HG02571 (cell line): ENCODE measurements at regions not wholly inside any gene's neighbourhood (a gene's known extent, or its start where the extent isn't known, plus 50 kb on each side); places are given as distances from the start of the nearest gene placed in this dataset.

Source experiments
- ATAC-seq: cut with Tn5 transposase; IDR thresholded peaks from one replicate; pipeline ENCODE4 v1.9.1; 2021; ENCODE audit warnings: mild to moderate bottlenecking, moderate library complexity; ENCODE audit not compliant: unreplicated experiment

DNA sequence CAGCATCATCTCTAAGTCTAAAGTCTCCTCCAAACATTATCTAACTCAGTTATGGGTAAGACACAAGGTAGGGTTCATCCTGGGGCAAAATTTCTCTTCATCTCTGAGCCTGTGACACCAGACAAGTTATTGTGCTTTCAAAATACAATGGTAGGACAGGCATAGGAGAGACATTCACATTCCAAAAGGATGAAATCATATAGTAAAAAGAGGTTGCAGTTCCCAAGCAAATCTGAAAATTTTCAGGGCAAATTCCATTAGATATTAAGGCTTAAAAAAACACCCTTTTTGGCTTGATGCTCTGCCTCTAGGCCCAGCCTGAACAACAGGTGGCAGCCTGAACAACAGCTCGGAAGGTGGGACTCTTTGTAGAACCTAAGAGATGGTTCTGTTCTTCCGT is 448.3 kb upstream of the SLIT2 start:
- ATAC-seq, result no peak

DNA sequence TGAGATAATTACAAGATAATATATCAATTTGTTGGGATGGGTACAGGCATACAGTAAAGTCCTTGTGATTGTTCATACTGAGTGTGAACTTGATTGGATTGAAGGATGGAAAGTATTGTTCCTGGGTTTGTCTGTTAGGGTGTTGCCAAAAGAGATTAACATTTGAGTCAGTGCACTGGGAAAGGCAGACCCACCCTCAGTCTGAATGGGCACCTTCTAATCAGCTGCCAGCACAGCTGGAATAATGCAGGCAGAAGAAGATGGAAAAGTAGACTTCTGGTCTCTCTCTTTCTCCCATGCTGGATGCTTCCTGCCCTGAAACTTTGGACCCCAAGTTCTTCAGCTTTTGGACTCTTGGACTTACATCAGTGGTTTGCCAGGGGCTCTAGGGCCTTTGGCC is 457.9 kb upstream of the SLIT2 start:
- no peak for ATAC-seq

DNA sequence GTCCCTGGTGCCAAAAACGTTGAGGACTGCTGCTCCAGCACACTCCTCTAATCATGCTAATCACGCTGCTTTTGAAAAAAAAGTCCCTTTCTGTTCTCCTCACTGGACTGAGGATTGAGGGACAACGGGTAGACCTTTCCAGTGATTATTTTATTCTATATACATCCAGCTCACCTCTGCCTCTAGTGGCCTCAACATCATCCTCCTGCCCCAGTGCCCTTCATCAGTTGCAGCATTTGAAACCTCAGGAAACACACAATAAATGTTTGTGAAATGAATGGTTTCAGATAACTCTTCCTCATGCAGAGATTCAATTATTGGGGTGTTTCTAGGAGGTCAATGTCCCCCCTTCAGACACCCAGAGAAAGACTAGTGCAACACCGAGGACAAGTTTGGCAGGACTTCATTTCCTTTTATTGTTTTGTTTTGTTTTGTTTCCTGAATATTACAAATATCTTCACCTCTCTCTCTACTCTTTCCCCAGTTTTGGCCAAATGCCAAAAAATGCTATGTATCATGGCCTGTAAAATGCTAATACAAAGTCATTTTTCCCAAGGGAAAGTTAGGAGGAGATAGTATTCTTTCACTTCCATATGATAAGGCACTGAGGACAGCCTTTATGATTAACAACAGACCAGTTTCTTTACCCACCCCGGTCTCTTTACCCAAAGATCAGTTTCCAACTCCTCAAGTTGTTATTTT is 460.1 kb upstream of the SLIT2 start:
- no peak for ATAC-seq

GRCh38 chr4:19786616-19787015 is 465.1 kb upstream of the SLIT2 start:
- no peak for ATAC-seq

DNA sequence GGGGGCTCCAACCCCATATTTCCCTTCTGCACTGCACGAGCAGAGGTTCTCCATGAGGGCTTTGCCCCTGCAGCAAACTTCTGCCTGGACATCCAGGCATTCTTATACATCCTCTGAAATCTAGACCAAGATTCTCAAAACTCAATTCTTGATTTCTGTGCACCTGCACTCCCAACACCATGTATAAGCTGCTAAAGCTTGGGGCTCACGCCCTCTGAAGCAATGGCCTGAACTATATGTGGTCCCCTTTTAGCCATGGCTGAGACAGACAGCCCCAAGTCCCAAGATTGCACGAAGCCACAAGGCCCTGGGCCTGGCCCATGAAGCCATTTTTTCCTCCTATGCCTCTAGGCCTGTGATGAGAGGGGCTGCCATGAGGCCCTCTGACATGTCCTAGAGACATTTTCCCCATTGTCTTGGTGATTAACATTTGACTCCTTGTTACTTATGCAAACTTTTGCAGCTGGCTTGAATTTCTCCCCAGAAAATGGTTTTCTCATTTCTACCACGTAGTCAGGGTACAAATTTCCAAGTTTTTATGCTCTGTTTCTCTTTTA is 468.0 kb upstream of the SLIT2 start:
- ATAC-seq, result no peak

- no peak for ATAC-seq
These were observed 470.8 kb upstream of the SLIT2 start for GRCh38 chr4:19780871-19781270.

- no peak for ATAC-seq
These were observed 474.8 kb upstream of the SLIT2 start for GRCh38 chr4:19776929-19777328.

DNA sequence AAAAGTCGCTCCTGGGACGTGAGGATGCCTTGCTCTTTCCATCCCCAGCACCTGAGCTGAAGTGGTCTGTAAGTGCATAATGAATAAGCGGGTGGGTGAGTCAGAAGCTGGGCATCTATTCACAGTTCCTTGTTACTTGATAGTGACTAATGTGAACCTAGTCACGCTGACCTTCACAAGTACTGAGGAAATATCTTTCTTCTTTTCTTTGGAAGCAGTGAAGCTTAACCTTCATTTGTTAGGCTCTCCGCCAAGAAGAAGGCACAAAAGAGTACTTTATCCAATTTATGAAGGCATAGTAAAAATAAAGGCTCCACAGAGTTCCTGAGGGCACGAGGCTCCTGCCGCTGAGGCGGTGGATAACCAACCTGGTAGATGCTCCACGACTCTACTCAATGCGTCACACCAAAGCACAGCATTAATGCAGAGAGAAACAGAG is 475.7 kb upstream of the SLIT2 start:
- no peak for ATAC-seq

DNA sequence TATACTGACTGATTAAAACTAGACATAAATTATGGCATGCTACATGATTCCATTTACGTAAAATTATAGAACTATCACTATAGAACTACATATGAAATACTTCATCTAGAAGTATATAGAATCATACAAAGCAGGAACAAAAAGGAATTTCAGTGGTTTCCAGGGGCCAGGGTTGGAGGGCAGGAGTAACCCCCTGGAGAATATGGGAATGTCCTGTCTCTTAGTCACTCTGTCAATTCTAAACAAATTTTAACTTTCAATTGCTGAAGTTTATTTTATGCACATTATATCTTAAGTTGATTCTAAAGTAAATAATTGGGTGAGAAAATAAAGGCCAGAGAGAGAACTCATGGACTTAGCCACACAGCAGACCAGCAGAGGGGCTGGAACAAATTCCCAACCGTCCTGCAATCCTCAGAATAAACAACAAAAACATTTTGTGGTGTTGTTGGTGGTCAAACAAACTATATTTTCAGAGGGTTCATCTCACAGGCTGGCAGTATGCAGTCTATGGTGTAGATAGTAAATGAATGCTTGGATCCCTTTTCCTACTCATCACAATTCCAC is 476.9 kb upstream of the SLIT2 start:
- ATAC-seq, result no peak

GRCh38 chr4:19772581-19772980 is 479.1 kb upstream of the SLIT2 start:
- no peak for ATAC-seq

- no peak for ATAC-seq
These were observed 495.0 kb upstream of the SLIT2 start for GRCh38 chr4:19756661-19757060.

- ATAC-seq, result no peak
These were observed 499.1 kb upstream of the SLIT2 start for GRCh38 chr4:19752599-19752998.

DNA sequence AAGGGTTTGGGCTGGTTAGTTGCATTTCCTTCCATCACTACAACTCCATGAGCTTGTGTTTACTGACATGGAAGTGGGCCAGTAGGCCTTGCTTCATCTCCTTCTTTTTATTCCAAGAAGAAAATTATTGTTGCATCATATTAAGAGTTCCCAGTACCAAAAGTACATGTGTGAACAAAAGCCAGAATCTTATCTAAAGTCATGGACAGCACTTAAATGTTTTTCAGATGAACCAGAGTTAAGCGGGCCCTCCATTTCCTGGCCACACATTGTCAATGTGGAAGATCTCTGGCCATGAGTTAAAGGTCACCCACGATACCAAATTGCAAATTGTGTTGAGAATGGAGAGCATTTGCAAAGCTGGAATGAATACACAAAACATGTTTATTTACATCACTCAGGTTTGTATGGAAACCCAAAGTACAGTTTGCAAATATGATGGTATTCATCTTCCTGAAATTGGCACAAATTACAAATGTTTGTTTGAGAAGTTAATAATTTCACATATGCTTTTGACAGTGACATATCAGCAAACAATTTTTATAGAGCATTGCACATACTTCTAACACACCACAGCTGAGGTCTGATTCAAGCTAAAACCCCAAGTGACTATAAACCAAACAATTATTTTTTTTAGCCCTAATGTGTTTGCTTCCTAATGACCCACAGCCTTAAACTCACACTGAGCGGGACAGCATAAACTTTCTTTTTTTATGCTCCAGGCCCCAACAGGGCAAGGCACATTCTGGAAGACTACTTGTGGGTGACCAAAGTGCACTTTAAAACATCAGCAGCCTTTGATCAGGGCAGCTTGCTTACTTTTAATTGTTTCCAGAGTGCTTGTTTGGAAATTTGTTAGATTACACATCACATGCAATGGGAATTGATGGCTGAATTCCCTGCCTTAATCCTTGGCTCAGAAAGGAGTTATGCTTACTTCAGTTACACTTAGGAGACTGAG is 502.9 kb upstream of the SLIT2 start:
- ATAC-seq, result no peak

DNA sequence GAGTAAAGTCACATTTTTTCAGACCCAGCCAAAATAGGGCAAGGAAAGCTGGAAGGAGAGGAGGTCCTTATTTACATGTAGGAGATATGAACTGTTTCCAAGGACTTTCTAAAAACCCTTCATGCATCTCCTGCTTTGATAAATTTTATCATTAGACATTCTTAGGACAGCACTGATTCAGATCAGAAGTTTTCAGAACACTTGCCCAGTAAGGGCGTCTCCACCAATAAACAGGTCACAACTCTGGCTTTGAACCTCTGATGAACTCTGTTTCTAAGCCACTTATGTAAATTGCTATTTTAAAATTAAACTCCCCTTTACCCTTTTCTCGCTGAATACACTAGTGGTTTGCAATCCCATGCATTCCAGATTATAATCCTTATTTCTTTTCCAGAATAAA is 505.3 kb upstream of the SLIT2 start:
- no peak for ATAC-seq

DNA sequence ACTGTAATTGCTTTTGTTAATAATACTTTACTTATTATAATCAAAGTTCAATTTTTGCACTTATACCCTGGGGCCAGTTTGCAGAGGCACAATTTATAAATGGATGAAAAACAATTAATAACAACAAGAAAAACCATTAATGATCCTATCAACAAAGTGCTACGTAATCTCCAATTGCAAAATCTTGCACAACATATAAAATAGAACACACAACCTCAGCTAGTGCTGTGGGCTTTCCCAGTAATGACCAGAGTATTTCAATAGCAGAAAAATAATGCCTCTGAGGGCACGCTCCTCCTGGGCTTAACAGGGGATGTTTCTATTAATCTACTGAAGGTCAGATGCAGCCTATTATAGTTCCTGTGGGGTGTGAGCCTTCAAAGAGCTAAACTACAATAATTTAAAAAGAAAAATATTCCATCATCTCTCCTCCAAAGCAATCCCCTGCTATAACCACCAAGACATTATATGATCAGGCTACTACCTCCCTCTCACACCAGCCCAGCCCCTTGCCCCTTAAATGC is 508.5 kb upstream of the SLIT2 start:
- no peak for ATAC-seq

DNA sequence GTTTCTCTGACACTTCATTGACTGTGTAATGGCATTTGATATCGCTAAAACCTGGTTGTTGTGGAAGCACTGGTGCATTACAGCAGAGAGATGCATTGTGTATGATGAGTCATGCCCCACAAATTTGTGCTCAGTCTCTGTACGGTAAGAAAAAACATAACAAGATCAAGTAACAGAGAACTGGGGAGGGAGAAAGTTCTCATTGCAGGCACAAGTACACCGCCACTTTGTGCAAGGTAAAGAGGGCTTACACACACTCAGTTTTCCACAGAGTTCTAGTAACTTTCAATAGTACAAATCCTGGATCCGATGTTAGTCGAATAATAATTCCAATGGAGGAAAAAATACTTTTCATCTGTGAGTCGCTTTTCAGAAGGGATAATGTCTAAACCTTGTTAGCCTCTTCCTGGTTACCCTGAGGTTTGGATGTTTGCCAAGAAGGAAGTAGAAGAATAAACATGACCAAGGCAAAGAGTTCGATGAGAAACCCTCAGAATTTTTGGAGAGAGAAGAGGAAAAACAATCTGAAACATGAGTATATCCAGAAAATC is 512.5 kb upstream of the SLIT2 start:
- no peak for ATAC-seq

DNA sequence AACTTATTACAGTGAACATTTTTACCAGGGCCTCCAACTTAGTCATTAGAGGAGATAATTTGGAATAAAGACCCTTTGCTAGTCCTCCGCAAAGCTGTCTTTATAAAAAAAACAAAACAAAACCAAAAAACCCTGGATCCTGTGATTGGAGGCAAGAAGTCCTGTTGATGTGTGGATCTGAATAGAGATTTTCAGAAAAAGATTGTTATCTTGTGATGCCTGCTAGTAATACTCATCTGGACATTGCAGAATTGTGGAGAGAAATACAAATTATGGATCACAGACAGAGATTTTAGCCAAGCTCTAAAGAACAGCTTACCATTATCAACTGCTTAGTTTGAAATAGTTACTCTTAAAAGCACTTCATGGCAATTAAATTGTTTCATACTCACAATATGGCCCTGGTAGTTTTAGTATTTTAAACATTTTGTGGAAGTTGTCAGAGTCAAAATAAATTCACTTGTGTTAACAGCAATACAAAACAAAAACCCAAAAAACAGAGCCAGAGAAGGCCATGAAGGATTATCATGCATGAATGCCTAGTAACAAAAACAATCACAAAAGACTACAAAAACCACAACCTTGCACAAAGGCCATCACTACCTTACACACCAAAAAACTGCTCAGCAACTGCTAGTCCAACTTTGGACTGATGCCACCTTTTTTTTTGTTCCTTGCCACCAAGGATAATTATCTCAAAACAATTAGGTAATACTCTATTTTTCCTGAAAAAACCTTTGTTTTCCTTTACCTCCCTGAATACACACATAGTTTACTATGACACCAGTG is 514.5 kb upstream of the SLIT2 start:
- ATAC-seq, result no peak

DNA sequence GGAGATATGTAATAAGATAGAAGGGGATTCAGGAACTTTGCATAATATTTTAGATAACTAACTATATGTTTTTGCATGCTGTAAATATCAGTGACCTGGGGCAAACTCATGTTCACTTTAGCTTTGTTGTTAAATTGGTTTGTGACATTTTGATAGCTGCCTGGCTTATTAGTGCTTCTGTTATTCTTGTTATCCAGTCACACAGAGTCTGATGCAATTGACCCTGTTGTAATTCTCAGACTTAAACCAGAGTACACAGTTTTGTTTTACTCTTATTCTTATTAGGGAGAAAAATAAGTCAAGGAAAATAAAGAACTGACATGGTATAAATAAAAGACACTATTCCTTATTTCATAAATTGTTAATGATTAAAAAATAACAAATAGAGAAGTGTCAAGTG is 516.7 kb upstream of the SLIT2 start:
- no peak for ATAC-seq

- ATAC-seq, result no peak
These were observed 521.6 kb upstream of the SLIT2 start for GRCh38 chr4:19729886-19730651.
